ENCODE measurements at regions not wholly inside any gene's neighbourhood (a gene's known extent, or its start where the extent isn't known, plus 50 kb on each side); places are given as distances from the start of the nearest gene placed in this dataset.
"Not testable (repeated sequence)": the region's sequence is repeated elsewhere in the genome, so short reads cannot be mapped to it uniquely, and the experiment has no call there.

- DNase-seq (ENCODE audit: low spot score); intact Hi-C loops (cut with DNase I): not testable (repeated sequence)
These were observed 53.1 kb upstream of the HUNK start for GRCh38 chr21:31819692-31820091.

GRCh38 chr21:31814356-31814755 is 58.5 kb upstream of the HUNK start:
- intact Hi-C loops (cut with DNase I); DNase-seq (ENCODE audit: low spot score): not testable (repeated sequence)

- intact Hi-C loops (cut with DNase I): no loop called here
- no peak for DNase-seq (ENCODE audit: low spot score)
These were observed 59.0 kb upstream of the HUNK start for GRCh38 chr21:31813862-31814261.

GRCh38 chr21:31804008-31804394 is 68.8 kb upstream of the HUNK start:
- intact Hi-C loops (cut with DNase I): no loop called here

GRCh38 chr21:31803039-31804007 is 69.5 kb upstream of the HUNK start:
- intact Hi-C loops (cut with DNase I): no loop called here
- DNase-seq (ENCODE audit: low spot score): no peak

More at GRCh38 chr21:31804008-31804394, 68.8 kb upstream of the HUNK start:
- no peak for DNase-seq (ENCODE audit: low spot score)

- no peak for DNase-seq (ENCODE audit: low spot score)
- intact Hi-C loops (cut with DNase I): no loop called here
These were observed 70.4 kb upstream of the SCAF4 start for GRCh38 chr21:31802331-31802730.

- DNase-seq (ENCODE audit: low spot score): no peak
- intact Hi-C loops (cut with DNase I): no loop called here
These were observed 69.8 kb upstream of the SCAF4 start for GRCh38 chr21:31801551-31802219.

- intact Hi-C loops (cut with DNase I): no loop called here
- no peak for DNase-seq (ENCODE audit: low spot score)
These were observed 67.2 kb upstream of the SCAF4 start for GRCh38 chr21:31798842-31799704.

GRCh38 chr21:31795992-31796391 is 64.1 kb upstream of the SCAF4 start:
- no peak for DNase-seq (ENCODE audit: low spot score)
- intact Hi-C loops (cut with DNase I): no loop called here

GRCh38 chr21:31790420-31790819 is 58.5 kb upstream of the SCAF4 start:
- intact Hi-C loops (cut with DNase I): not testable (repeated sequence)

GRCh38 chr21:31788581-31788980 is 56.7 kb upstream of the SCAF4 start:
- no peak for DNase-seq (ENCODE audit: low spot score)
- intact Hi-C loops (cut with DNase I): loop anchor here (10.0 kb wide), 1 partner anchor 76 kb away; no protein-coding TSS in a partner anchor

More at GRCh38 chr21:31790420-31790819, 58.5 kb upstream of the SCAF4 start:
- DNase-seq (ENCODE audit: low spot score): not testable (repeated sequence)

GRCh38 chr21:31787691-31788090 is 55.8 kb upstream of the SCAF4 start:
- not testable (repeated sequence) for DNase-seq (ENCODE audit: low spot score)
- intact Hi-C loops (cut with DNase I): loop anchor here (2.0 to 10.0 kb wide), 2 partner anchors 77 to 471 kb away; no protein-coding TSS in a partner anchor

GRCh38 chr21:31786164-31786920 is 54.4 kb upstream of the SCAF4 start:
- DNase-seq (ENCODE audit: low spot score): no peak
- intact Hi-C loops (cut with DNase I): loop anchor here (2.0 to 10.0 kb wide), 2 partner anchors 78 to 472 kb away; no protein-coding TSS in a partner anchor

- intact Hi-C loops (cut with DNase I): loop anchor here (2.0 to 10.0 kb wide), 2 partner anchors 79 to 473 kb away; no protein-coding TSS in a partner anchor
- DNase-seq (ENCODE audit: low spot score): not testable (repeated sequence)
These were observed 53.6 kb upstream of the SCAF4 start for GRCh38 chr21:31785237-31786163.

- intact Hi-C loops (cut with DNase I): loop anchor here (10.0 kb wide), 1 partner anchor 83 kb away; no protein-coding TSS in a partner anchor
- DNase-seq (ENCODE audit: low spot score): no peak
These were observed 49.8 kb upstream of the SCAF4 start for GRCh38 chr21:31781737-31782136.

Data from cardiac septum (tissue), 1 donor.